ENCODE measurements at regions not wholly inside any gene's neighbourhood (a gene's known extent, or its start where the extent isn't known, plus 50 kb on each side); places are given as distances from the start of the nearest gene placed in this dataset.

DNA sequence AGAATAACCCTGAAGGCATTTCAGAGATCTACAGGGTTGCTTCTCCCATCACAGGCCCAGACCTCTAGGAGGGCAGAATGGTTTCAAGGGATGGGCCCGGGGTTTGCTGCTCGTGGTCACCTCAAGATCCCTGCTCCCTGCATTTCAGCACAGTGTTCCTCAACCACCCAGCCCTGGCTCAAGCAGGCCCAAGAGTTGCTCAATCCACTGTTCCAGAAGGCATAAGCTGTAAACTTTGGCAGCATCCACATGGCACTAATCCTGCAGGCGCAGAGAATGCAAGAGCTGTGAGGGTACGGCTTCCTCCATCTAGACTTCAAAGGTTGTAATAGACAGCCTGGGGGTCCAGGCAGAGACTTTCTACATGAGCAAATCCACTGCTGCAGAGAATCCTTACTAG, 225.0 kb upstream of the UBASH3B start:
- no peaks in the 10 kb centered on the region for H3K4me1 ChIP-seq
- intact Hi-C loops (cut with micrococcal nuclease; ENCODE audit: unreplicated experiment), result no loop called here
- no peaks in the 10 kb centered on the region for H3K27me3 Mint-ChIP-seq (ENCODE audit: insufficient read depth, unreplicated experiment)
- H3K4me3 Mint-ChIP-seq (ENCODE audit: unreplicated experiment), result no peak overlapping the region
- H3K36me3 ChIP-seq (ENCODE audit: control insufficient read depth, insufficient read depth, low read length), result no peaks in the 10 kb centered on the region
- H3K9me3 ChIP-seq, result no peaks in the 10 kb centered on the region
- ChIA-PET POLR2A (no interaction called here), CTCF (no interaction called here)
- H3K27me3 ChIP-seq (replicated peaks; ENCODE audit: control insufficient read depth, insufficient read depth, low read length), result no peaks in the 10 kb centered on the region
- H3K36me3 Mint-ChIP-seq (ENCODE audit: insufficient read depth, unreplicated experiment), result no peaks in the 10 kb centered on the region
- no TSS peak for BruUV-seq (replicated peaks)
- H3K27ac Mint-ChIP-seq (ENCODE audit: unreplicated experiment), result no peak overlapping the region
- no peak for TF ChIP-seq CTCF (IDR thresholded peaks at IDR 0.05; ENCODE audit: insufficient read depth in 1 of 2, low read depth in 1 of 2, low read length in 1 of 2, severe bottlenecking in 1 of 2, unreplicated experiment in 1 of 2)
- no peak for DNase-seq
- H3K4me3 ChIP-seq (ENCODE audit: low read depth, low read length), result no peak overlapping the region
- H3K9me3 Mint-ChIP-seq (ENCODE audit: unreplicated experiment), result no peaks in the 10 kb centered on the region
- no peaks in the 10 kb centered on the region for H3K4me1 Mint-ChIP-seq (ENCODE audit: low read depth, unreplicated experiment)

GRCh38 chr11:122426073-122426472, 229.4 kb upstream of the UBASH3B start:
- no peak for DNase-seq
- no peaks in the 10 kb centered on the region for H3K36me3 Mint-ChIP-seq (ENCODE audit: insufficient read depth, unreplicated experiment)
- H3K27me3 Mint-ChIP-seq (ENCODE audit: insufficient read depth, unreplicated experiment), result peaks cover 3% of the 10 kb centered on the region
- Histone ChIP-seq H3K4me3 (ENCODE audit: low read depth, low read length) (no peak overlapping the region), H3K27me3 (replicated peaks; ENCODE audit: control insufficient read depth, insufficient read depth, low read length) (no peaks in the 10 kb centered on the region; the same call in 1 of the 2 replicates), H3K9me3 (no peaks in the 10 kb centered on the region; the same call in 1 of the 2 replicates), H3K36me3 (ENCODE audit: control insufficient read depth, insufficient read depth, low read length) (no peaks in the 10 kb centered on the region), H3K4me1 (no peaks in the 10 kb centered on the region)
- H3K4me1 Mint-ChIP-seq (ENCODE audit: low read depth, unreplicated experiment), result no peaks in the 10 kb centered on the region
- no peak overlapping the region for H3K4me3 Mint-ChIP-seq (ENCODE audit: unreplicated experiment)
- POLR2A ChIA-PET, result no interaction called here
- no peak for TF ChIP-seq CTCF (IDR thresholded peaks at IDR 0.05; ENCODE audit: insufficient read depth in 1 of 2, low read depth in 1 of 2, low read length in 1 of 2, severe bottlenecking in 1 of 2, unreplicated experiment in 1 of 2)
- no TSS peak for BruUV-seq (replicated peaks)
- CTCF ChIA-PET, result no interaction called here
- no peak overlapping the region for H3K27ac Mint-ChIP-seq (ENCODE audit: unreplicated experiment)
- H3K9me3 Mint-ChIP-seq (ENCODE audit: unreplicated experiment), result no peaks in the 10 kb centered on the region
- intact Hi-C loops (cut with micrococcal nuclease; ENCODE audit: unreplicated experiment), result no loop called here

DNA sequence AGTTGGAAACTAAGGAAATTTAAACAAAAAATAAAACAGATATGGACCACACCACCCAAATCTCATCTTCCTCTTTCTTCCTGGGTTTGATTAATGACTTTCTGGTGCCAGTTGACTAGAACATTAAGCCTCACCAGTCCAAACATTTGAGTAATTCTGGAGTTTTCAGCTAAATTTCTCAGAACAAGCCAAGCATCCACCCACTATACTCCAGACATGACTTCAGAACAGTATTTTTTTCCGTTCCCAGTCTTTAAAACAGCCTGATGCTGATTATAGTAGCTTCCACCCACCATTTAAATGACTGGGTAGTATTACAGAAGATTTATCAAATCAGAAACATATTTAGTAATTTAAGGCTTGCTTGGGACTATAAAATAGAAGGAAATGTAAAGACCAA, 230.9 kb upstream of the UBASH3B start:
- Mint-ChIP-seq H3K4me3 (ENCODE audit: unreplicated experiment) (no peak overlapping the region), H3K4me1 (ENCODE audit: low read depth, unreplicated experiment) (no peaks in the 10 kb centered on the region), H3K9me3 (ENCODE audit: unreplicated experiment) (no peaks in the 10 kb centered on the region), H3K36me3 (ENCODE audit: insufficient read depth, unreplicated experiment) (no peaks in the 10 kb centered on the region), H3K27me3 (ENCODE audit: insufficient read depth, unreplicated experiment) (peaks cover 4% of the 10 kb centered on the region), H3K27ac (ENCODE audit: unreplicated experiment) (no peak overlapping the region)
- Histone ChIP-seq H3K9me3 (no peaks in the 10 kb centered on the region; the same call in 1 of the 2 replicates), H3K4me3 (ENCODE audit: low read depth, low read length) (no peak overlapping the region), H3K27me3 (replicated peaks; ENCODE audit: control insufficient read depth, insufficient read depth, low read length) (no peaks in the 10 kb centered on the region; the same call in 1 of the 2 replicates), H3K36me3 (ENCODE audit: control insufficient read depth, insufficient read depth, low read length) (no peaks in the 10 kb centered on the region), H3K4me1 (no peaks in the 10 kb centered on the region)
- POLR2A ChIA-PET, result no interaction called here
- DNase-seq, result no peak
- CTCF ChIA-PET, result no interaction called here
- BruUV-seq (replicated peaks), result no TSS peak
- intact Hi-C loops (cut with micrococcal nuclease; ENCODE audit: unreplicated experiment), result no loop called here
- TF ChIP-seq CTCF (IDR thresholded peaks at IDR 0.05; ENCODE audit: insufficient read depth in 1 of 2, low read depth in 1 of 2, low read length in 1 of 2, severe bottlenecking in 1 of 2, unreplicated experiment in 1 of 2), result no peak

All from Caco-2 (cell line).